Osteocyte (in vitro differentiated cells): ENCODE measurements at regions not wholly inside any gene's neighbourhood (a gene's known extent, or its start where the extent isn't known, plus 50 kb on each side); places are given as distances from the start of the nearest gene placed in this dataset.
"Not testable (repeated sequence)": the region's sequence is repeated elsewhere in the genome, so short reads cannot be mapped to it uniquely, and the experiment has no call there.

Source experiments
- DNase-seq: peaks from one replicate; pipeline ENCODE4 v3.0.0; 2021; ENCODE audit warnings: mixed read lengths; ENCODE audit not compliant: unreplicated experiment; ENCODE audit errors: extremely low spot score
- H3K27ac Mint-ChIP-seq: one replicate; pipeline ENCODE4 v1.8.0; 2021; ENCODE audit warnings: mild to moderate bottlenecking, mixed read lengths; ENCODE audit not compliant: unreplicated experiment
- H3K27me3 Mint-ChIP-seq: one replicate; pipeline ENCODE4 v1.8.0; 2021; ENCODE audit warnings: mixed read lengths; ENCODE audit not compliant: unreplicated experiment
- H3K36me3 Mint-ChIP-seq: one replicate; pipeline ENCODE4 v1.8.0; 2021; ENCODE audit warnings: mixed read lengths; ENCODE audit not compliant: unreplicated experiment
- H3K4me1 Mint-ChIP-seq: one replicate; pipeline ENCODE4 v1.8.0; 2021; ENCODE audit warnings: mixed read lengths; ENCODE audit not compliant: unreplicated experiment
- H3K4me3 Mint-ChIP-seq: one replicate; pipeline ENCODE4 v1.8.0; 2021; ENCODE audit warnings: mild to moderate bottlenecking, moderate library complexity, mixed read lengths; ENCODE audit not compliant: unreplicated experiment
- H3K9me3 Mint-ChIP-seq: one replicate; pipeline ENCODE4 v1.8.0; 2021; ENCODE audit warnings: mixed read lengths; ENCODE audit not compliant: unreplicated experiment
- CTCF ChIP-seq: fragments of 200-600 bp; sonication (generic); IDR thresholded peaks from 2 replicates; pipeline ENCODE4 v1.5.0; 2021; ENCODE audit warnings: antibody characterized with exemption, mild to moderate bottlenecking, moderate library complexity

- no peak for DNase-seq
- Mint-ChIP-seq H3K27me3 (no peaks in the 10 kb centered on the region), H3K9me3 (no peaks in the 10 kb centered on the region), H3K27ac (no peak overlapping the region), H3K4me3 (no peak overlapping the region), H3K36me3 (no peaks in the 10 kb centered on the region), H3K4me1 (peaks cover 9% of the 10 kb centered on the region)
- TF ChIP-seq CTCF = no peak
Measured at GRCh38 chr13:97539651-97540610, 106.0 kb downstream of the RAP2A start.

DNA sequence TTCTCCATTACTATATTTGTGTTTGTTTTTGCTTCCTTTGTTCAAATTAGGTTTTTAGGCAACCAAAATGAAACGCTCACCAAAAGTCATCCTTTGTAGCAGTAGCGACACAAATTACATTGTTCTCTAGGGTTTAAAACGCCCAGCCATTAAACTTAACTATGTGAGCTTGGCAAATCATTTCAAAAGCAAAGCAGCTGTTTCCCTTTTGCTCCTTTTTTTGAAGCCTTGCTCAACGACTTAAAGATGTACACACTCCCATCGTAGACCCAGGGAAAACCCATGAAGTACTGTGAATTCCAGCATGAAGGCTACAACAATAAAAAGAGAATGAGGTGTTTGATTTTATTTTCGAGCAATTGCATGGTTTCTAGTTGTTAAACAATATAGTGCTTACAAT lies 106.7 kb downstream of the RAP2A start:
- DNase-seq = no peak
- H3K4me3 Mint-ChIP-seq = no peak overlapping the region
- H3K27ac Mint-ChIP-seq = no peak overlapping the region

DNA sequence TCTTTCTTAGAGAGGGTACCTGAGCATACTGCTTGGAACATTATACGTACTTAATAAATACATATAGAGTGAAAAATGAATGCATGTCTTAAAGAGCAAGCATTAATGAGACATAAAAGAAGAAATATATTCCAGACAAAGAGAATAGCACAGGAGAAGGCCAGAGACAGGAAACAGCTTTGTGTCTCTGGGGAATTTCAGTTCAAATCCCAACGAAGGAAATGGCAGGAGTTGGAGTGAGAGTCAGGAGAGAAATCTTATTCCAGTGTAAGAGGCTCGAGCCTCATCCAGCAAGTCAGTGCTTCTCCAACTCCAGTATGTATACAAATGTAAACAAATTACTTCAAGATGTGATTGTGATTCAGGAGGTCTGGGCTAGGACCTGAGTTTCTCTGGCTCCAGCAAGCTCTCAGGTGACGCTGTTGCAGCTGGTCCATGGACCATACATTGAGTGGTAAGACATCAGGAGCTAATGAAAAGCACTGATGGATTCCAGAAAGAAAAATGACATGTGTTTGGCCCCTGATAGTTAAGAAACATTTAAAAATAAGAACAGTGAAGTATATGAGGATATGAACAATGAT lies 108.2 kb downstream of the RAP2A start:
- no peak for DNase-seq
- Mint-ChIP-seq H3K4me1 (peaks cover 9% of the 10 kb centered on the region), H3K27ac (no peak overlapping the region), H3K9me3 (no peaks in the 10 kb centered on the region), H3K36me3 (no peaks in the 10 kb centered on the region), H3K27me3 (no peaks in the 10 kb centered on the region), H3K4me3 (no peak overlapping the region)
- no peak for TF ChIP-seq CTCF

More for the DNA sequence above, 106.7 kb downstream of the RAP2A start:
- Mint-ChIP-seq H3K36me3 (no peaks in the 10 kb centered on the region), H3K9me3 (no peaks in the 10 kb centered on the region), H3K27me3 (no peaks in the 10 kb centered on the region), H3K4me1 (peaks cover 9% of the 10 kb centered on the region)
- TF ChIP-seq CTCF = no peak

- H3K9me3 Mint-ChIP-seq = no peaks in the 10 kb centered on the region
- no peak for TF ChIP-seq CTCF
- no peaks in the 10 kb centered on the region for H3K36me3 Mint-ChIP-seq
- DNase-seq = no peak
- no peak overlapping the region for H3K27ac Mint-ChIP-seq
- H3K27me3 Mint-ChIP-seq = no peaks in the 10 kb centered on the region
- H3K4me3 Mint-ChIP-seq = no peak overlapping the region
- peaks cover 9% of the 10 kb centered on the region for H3K4me1 Mint-ChIP-seq
Measured at GRCh38 chr13:97544031-97544765, 110.2 kb downstream of the RAP2A start.

- not testable (repeated sequence) for H3K27ac Mint-ChIP-seq, H3K27me3 Mint-ChIP-seq, H3K36me3 Mint-ChIP-seq, DNase-seq, H3K9me3 Mint-ChIP-seq, H3K4me3 Mint-ChIP-seq, H3K4me1 Mint-ChIP-seq
Measured at GRCh38 chr13:97544971-97545499, 111.1 kb downstream of the RAP2A start.
